Transverse colon (tissue), 3 donors: ENCODE measurements at regions not wholly inside any gene's neighbourhood (a gene's known extent, or its start where the extent isn't known, plus 50 kb on each side); places are given as distances from the start of the nearest gene placed in this dataset.

Experiments
- EP300 ChIP-seq: sonication (generic); formaldehyde crosslinking; IDR thresholded peaks from one replicate; pipeline ENCODE4 v1.6.1; 2017; ENCODE audit warnings: antibody characterized with exemption, low read depth
- POLR2AphosphoS5 ChIP-seq, 3 donors: sonication (generic); formaldehyde crosslinking; IDR thresholded peaks; one replicate each; pipeline ENCODE4 v1.6.1; 2016; ENCODE audit warnings: antibody characterized with exemption in 3 of 3

- TF ChIP-seq POLR2AphosphoS5 (IDR thresholded peaks at IDR 0.05): no peak
- no peak for TF ChIP-seq EP300
Observed at GRCh38 chr18:69128978-69129377, 271.7 kb upstream of the DOK6 start.
